GM23338 (cell line): ENCODE measurements at regions not wholly inside any gene's neighbourhood (a gene's known extent, or its start where the extent isn't known, plus 50 kb on each side); places are given as distances from the start of the nearest gene placed in this dataset.

ENCODE experiments used
- CTCF ChIP-seq, 2 experiments: fragments of 200-600 bp in 1 of 2; sonication (generic) in 1 of 2; conservative IDR thresholded peaks; 2 replicates each; pipeline versions ENCODE4 v1.5.1 to v1.6.1; 2016 to 2017; ENCODE audit warnings: antibody characterized with exemption in 2 of 2, low read depth in 2 of 2, mild to moderate bottlenecking in 2 of 2, moderate library complexity in 1 of 2
- ETS1 ChIP-seq: IDR thresholded peaks from 2 replicates; pipeline ENCODE4 v1.6.1; 2016; ENCODE audit warnings: antibody characterized with exemption
- EZH2 ChIP-seq: fragments of 200-600 bp; sonication (generic); IDR thresholded peaks from one replicate; pipeline ENCODE4 v1.8.0; 2017; ENCODE audit warnings: antibody characterized with exemption, mild to moderate bottlenecking, low read depth; ENCODE audit not compliant: unreplicated experiment
- EZH2phosphoT487 ChIP-seq: fragments of 200-600 bp; sonication (generic); IDR thresholded peaks from one replicate; pipeline ENCODE4 v1.8.1; 2018; ENCODE audit warnings: antibody characterized with exemption; ENCODE audit not compliant: unreplicated experiment
- POLR2AphosphoS5 ChIP-seq: IDR thresholded peaks from 2 replicates; pipeline ENCODE4 v1.6.1; 2016; ENCODE audit warnings: antibody characterized with exemption, low read depth
- REST ChIP-seq: IDR thresholded peaks from one replicate; pipeline ENCODE4 v1.6.1; 2018; ENCODE audit warnings: antibody characterized with exemption; ENCODE audit not compliant: unreplicated experiment
- STAT1 ChIP-seq: IDR thresholded peaks from one replicate; pipeline ENCODE4 v1.6.1; 2016; ENCODE audit warnings: antibody characterized with exemption; ENCODE audit not compliant: unreplicated experiment
- ZNF114 ChIP-seq: fragments of 250-450 bp; sonication (Bioruptor Pico); IDR thresholded peaks from 2 replicates; pipeline ENCODE4 v1.5.0; 2020; ENCODE audit warnings: mild to moderate bottlenecking, moderate library complexity
- ZNF462 ChIP-seq: fragments of 250-450 bp; sonication (Bioruptor Pico); IDR thresholded peaks from 2 replicates; pipeline ENCODE4 v1.5.0; 2020; ENCODE audit warnings: mild to moderate bottlenecking, moderate library complexity

GRCh38 chr22:27041745-27042310 is 384.4 kb downstream of the MIAT start:
- no peak for TF ChIP-seq EZH2
- TF ChIP-seq REST: no peak
- no peak for TF ChIP-seq CTCF (conservative IDR thresholded peaks at IDR 0.05; ENCODE audit: low read depth in 2 of 2)
- no peak for TF ChIP-seq POLR2AphosphoS5
- no peak for TF ChIP-seq EZH2phosphoT487
- no peak for TF ChIP-seq STAT1
- TF ChIP-seq ZNF114 (CRISPR knock-in tag): no peak
- TF ChIP-seq ETS1: no peak
- TF ChIP-seq ZNF462: no peak
